Fibroblast of mammary gland (primary cell): ENCODE measurements at regions not wholly inside any gene's neighbourhood (a gene's known extent, or its start where the extent isn't known, plus 50 kb on each side); places are given as distances from the start of the nearest gene placed in this dataset.

ENCODE experiments used
- DNase-seq: peaks from one replicate; pipeline ENCODE4 v3.0.0-alpha.2; 2010; ENCODE audit warnings: low read depth
- H3K4me3 ChIP-seq: 2 replicates; pipeline ENCODE4 v1.5.1; 2011; ENCODE audit warnings: low read depth, mild to moderate bottlenecking, low read length, moderate library complexity; ENCODE audit not compliant: control insufficient read depth
- CTCF ChIP-seq: conservative IDR thresholded peaks from 2 replicates; pipeline ENCODE4 v1.5.1; 2011; ENCODE audit warnings: low read depth, low read length, inconsistent platforms; ENCODE audit not compliant: control insufficient read depth, insufficient read depth

DNA sequence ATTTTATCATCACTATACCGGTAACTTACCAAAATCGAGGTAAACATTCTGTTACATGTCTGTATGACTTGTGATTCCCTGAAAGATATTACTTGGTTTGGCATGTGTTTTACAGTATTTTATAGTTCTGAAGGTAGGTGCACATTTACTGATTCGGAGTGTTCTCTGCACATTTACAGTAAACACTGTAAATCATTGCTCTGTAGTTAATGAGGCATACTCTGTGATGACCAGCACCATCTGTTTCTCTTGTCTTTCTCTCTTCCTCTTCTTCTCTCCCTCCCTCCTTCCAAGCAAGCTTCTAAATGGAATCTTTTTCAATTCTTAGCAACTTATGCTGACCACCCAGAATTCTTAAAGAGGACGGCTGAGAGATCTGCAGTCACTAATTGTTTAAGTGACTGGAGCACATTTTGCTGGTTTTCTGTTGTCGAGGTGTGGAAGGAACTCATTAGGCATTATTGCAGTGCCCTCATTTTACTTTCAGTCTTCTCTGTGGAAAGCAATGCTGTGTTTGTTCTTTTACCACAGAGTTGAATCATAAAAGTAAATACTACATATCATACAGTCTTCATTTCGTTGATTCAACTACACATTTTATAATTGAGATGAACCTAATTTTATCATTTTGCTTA, 126.5 kb downstream of the UTRN start:
- no peak overlapping the region for H3K4me3 ChIP-seq
- DNase-seq, result peak; percentile 39
- no peak for TF ChIP-seq CTCF

DNA sequence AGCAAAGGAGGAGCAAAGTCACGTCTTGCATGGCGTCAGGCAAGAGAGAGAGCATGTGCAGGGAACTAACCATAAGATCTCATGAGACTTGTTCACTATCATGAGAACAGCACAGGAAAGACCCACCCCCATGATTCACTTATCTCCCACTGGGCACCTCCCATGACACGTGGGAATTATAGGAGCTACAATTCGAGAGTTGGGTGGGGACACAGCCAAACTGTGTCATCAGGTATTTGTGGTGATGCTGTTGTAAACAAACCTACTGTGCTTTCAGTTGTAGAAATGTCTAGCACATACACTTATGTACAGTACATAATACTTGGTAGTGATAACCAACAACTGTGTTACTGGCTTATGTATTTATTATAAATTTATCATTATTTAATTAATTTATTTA, 128.3 kb downstream of the UTRN start:
- no peak for TF ChIP-seq CTCF
- no peak overlapping the region for H3K4me3 ChIP-seq
- peak; percentile 77 for DNase-seq

DNA sequence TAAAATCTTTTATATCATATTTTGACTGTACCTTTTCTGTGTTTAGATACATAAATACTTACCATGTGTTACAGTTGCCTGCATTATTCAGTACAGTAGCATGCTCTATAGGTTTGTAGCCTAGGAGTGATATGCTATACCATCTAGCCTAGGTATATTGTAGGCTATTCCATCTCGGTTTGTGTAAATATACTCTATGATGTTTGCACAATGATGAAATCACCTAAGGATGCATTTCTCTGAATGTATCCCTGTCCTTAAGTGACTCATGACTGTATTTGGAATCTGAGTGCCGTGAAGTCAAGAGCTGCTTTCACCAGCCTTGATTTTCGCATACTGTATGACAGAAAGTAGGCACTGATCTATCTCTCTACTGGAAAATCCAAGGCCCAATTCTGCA, 129.9 kb downstream of the UTRN start:
- no peak for TF ChIP-seq CTCF
- DNase-seq, result peak; percentile 88
- no peak overlapping the region for H3K4me3 ChIP-seq

DNA sequence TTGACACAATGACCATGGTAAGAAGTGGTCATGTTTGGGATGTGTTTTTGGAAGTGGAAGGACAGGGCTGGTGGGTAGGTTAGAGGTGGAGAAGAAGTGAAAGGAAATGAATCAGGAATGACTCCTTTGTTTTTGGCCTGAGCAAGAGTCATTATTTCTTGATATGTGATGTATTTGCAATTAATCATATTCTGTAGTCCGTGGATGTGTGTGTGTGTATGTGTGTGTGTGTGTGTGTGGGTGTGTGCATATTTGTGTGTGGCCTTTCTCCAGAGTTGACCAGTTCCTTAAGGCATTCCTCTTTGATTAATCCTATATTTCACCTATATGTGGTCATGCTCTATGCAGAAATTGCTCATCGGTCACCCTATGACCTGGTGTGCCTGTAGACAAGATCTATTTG, 130.7 kb downstream of the UTRN start:
- DNase-seq, result peak; percentile 96
- no peak for TF ChIP-seq CTCF
- no peak overlapping the region for H3K4me3 ChIP-seq

GRCh38 chr6:144416244-144416643, 131.1 kb downstream of the UTRN start:
- no peak for TF ChIP-seq CTCF
- no peak overlapping the region for H3K4me3 ChIP-seq
- no peak for DNase-seq

GRCh38 chr6:144416773-144417172, 131.6 kb downstream of the UTRN start:
- no peak overlapping the region for H3K4me3 ChIP-seq
- TF ChIP-seq CTCF, result no peak
- DNase-seq, result peak; percentile 29

- peak; percentile 60 for DNase-seq
- TF ChIP-seq CTCF, result no peak
- H3K4me3 ChIP-seq, result no peak overlapping the region
Measured at GRCh38 chr6:144417681-144418080, 132.5 kb downstream of the UTRN start.
